ENCODE measurements at regions not wholly inside any gene's neighbourhood (a gene's known extent, or its start where the extent isn't known, plus 50 kb on each side); places are given as distances from the start of the nearest gene placed in this dataset.

GRCh38 chr10:78280604-78281003 lies 246.9 kb downstream of the RPS24 start:
- no peak for TF ChIP-seq SUZ12 (IDR thresholded peaks at IDR 0.05; ENCODE audit: extremely low read depth, insufficient read depth, insufficient read length)
- TF ChIP-seq ZNF274 (IDR thresholded peaks at IDR 0.05; ENCODE audit: low read depth, low read length): no peak
- no peak for TF ChIP-seq YY1 (IDR thresholded peaks at IDR 0.05; ENCODE audit: insufficient read depth, insufficient read length)
